ENCODE measurements at regions not wholly inside any gene's neighbourhood (a gene's known extent, or its start where the extent isn't known, plus 50 kb on each side); places are given as distances from the start of the nearest gene placed in this dataset.
A peak's percentile ranks its signal among the peaks of the same experiment; 100 is the strongest.
"Not testable (repeated sequence)": the region's sequence is repeated elsewhere in the genome, so short reads cannot be mapped to it uniquely, and the experiment has no call there.

DNA sequence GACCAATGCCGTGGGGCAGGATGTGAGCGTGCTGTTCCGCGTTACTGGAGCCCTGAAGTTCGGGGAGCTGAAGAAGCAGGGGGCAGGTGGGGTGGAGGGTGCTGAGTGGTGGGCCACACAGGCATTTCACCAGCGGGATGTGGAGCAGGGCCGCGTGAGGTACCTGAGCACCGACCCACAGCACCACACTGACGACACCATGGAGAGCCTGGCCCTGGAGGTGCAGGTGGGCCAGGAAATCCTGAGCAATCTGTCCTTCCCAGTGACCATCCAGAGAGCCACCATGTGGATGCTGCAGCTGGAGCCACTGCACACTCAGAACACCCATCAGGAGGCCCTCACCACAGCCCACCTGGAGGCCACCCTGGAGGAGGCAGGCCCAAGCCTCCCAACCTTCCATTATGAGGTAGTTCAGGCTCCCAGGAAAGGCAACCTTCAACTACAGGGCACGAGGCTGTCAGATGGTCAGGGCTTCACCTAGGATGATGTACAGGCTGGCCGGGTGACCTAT lies 179.6 kb downstream of the TBC1D2B start:
- TF ChIP-seq, protein P1, sequence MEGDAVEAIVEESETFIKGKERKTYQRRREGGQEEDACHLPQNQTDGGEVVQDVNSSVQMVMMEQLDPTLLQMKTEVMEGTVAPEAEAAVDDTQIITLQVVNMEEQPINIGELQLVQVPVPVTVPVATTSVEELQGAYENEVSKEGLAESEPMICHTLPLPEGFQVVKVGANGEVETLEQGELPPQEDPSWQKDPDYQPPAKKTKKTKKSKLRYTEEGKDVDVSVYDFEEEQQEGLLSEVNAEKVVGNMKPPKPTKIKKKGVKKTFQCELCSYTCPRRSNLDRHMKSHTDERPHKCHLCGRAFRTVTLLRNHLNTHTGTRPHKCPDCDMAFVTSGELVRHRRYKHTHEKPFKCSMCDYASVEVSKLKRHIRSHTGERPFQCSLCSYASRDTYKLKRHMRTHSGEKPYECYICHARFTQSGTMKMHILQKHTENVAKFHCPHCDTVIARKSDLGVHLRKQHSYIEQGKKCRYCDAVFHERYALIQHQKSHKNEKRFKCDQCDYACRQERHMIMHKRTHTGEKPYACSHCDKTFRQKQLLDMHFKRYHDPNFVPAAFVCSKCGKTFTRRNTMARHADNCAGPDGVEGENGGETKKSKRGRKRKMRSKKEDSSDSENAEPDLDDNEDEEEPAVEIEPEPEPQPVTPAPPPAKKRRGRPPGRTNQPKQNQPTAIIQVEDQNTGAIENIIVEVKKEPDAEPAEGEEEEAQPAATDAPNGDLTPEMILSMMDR (conservative IDR thresholded peaks at IDR 0.05; ENCODE audit: control insufficient read depth, insufficient read depth, low read depth, low read length): no peak
- no peak for DNase-seq (ENCODE audit: low read depth)
- no peak overlapping the region for H3K4me3 ChIP-seq (ENCODE audit: control insufficient read depth, low read depth, low read length)

DNA sequence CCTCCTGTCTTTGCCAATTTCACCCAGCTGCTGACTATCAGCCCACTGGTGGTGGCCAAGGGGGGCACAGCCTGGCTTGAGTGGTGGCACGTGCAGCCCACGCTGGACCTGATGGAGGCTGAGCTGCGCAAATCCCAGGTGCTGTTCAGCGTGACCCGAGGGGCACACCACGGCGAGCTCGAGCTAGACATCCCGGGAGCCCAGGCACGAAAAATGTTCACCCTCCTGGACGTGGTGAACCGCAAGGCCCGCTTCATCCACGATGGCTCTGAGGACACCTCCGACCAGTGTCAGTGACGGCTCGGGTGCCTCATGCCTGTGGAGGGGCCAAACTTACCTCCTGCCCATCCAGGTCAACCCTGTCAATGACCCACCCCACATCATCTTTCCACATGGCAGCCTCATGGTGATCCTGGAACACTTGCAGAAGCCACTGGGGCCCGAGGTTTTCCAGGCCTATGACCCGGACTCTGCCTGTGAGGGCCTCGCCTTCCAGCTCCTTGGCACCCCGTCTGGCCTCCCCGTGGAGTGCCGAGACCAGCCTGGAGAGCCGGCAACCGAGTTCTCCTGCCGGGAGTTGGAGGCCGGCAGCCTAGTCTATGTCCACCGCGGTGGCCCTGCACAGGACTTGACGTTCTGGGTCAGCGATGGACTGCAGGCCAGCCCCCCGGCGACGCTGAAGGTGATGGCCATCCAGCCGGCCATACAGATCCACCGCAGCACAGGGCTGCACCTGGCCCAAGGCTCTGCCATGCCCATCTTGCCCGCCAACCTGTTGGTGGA lies 180.2 kb downstream of the TBC1D2B start:
- DNase-seq (ENCODE audit: low read depth); H3K4me3 ChIP-seq (ENCODE audit: control insufficient read depth, low read depth, low read length): not testable (repeated sequence)

DNA sequence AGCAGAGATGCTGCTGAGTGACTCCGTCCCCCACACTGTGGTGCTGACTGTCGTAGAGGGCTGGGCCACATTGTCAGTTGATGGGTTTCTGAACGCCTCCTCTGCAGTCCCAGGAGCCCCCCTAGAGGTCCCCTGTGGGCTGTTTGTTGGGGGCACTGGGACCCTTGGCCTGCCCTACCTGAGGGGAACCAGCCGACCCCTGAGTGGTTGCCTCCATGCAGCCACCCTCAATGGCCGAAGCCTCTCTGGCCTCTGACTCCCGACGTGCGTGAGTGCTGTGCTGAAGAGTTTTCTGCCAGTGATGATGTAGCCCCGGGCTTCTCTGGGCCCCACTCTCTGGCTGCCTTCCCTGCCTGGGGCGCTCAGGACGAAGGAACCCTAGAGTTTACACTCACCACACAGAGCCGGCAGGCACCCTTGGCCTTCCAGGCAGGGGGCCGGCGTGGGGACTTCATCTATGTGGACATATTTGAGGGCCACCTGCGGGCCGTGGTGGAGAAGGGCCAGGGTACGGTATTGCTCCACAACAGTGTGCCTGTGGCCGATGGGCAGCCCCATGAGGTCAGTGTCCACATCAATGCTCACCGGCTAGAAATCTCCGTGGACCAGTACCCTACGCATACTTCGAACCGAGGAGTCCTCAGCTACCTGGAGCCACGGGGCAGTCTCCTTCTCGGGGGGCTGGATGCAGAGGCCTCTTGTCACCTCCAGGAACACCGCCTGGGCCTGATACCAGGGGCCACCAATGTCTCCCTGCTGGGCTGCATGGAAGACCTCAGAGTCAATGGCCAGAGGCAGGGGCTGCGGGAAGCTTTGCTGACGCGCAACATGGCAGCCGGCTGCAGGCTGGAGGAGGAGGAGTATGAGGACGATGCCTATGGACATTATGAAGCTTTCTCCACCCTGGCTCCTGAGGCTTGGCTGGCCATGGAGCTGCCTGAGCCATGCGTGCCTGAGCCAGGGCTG lies 181.1 kb downstream of the TBC1D2B start:
- DNase-seq (ENCODE audit: low read depth); H3K4me3 ChIP-seq (ENCODE audit: control insufficient read depth, low read depth, low read length): not testable (repeated sequence)

DNA sequence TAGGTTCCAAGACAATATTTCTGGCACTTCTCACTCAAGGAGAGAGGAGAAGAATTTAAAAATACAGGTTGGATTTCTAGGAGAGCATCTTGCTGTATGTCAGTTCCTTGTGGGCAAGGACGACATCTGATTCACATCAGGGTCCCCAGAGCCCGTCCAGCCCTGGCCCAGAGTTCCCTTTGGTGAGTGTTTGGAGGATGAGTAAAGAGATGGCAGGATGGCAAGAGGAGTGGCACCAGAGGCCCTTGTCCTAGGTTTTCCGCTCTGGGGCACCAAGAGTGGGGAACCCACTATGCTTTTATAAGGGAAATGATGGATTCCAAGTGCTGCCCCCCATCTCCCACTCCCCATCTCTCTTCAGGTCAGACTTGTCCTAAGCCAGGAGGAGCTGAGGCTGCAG lies 181.8 kb downstream of the TBC1D2B start:
- no peak overlapping the region for H3K4me3 ChIP-seq (ENCODE audit: control insufficient read depth, low read depth, low read length)
- TF ChIP-seq, protein P1 (conservative IDR thresholded peaks at IDR 0.05; ENCODE audit: control insufficient read depth, insufficient read depth, low read depth, low read length): no peak

DNA sequence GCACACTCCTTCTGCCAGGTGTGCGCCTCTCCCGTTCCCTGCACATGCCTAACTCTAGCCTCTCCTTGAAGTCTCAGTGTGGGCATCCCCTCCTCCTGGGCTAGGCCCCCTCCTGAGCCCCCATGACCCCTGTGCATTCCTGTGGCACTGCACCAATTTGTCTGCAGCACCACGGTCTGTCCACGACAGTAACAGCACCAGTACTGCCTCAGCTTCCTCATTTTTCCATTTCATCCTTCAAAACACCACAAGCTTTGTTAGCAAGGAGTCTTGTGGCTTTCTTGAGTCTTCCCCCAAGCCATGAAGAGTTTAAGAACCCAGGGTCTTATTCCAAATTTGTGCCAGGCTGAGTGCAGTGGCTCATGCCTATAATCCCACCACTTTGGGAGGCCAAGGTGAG lies 182.4 kb downstream of the TBC1D2B start:
- H3K4me3 ChIP-seq (ENCODE audit: control insufficient read depth, low read depth, low read length); DNase-seq (ENCODE audit: low read depth): not testable (repeated sequence)

More for the DNA sequence above, 181.8 kb downstream of the TBC1D2B start:
- no peak for DNase-seq (ENCODE audit: low read depth)

DNA sequence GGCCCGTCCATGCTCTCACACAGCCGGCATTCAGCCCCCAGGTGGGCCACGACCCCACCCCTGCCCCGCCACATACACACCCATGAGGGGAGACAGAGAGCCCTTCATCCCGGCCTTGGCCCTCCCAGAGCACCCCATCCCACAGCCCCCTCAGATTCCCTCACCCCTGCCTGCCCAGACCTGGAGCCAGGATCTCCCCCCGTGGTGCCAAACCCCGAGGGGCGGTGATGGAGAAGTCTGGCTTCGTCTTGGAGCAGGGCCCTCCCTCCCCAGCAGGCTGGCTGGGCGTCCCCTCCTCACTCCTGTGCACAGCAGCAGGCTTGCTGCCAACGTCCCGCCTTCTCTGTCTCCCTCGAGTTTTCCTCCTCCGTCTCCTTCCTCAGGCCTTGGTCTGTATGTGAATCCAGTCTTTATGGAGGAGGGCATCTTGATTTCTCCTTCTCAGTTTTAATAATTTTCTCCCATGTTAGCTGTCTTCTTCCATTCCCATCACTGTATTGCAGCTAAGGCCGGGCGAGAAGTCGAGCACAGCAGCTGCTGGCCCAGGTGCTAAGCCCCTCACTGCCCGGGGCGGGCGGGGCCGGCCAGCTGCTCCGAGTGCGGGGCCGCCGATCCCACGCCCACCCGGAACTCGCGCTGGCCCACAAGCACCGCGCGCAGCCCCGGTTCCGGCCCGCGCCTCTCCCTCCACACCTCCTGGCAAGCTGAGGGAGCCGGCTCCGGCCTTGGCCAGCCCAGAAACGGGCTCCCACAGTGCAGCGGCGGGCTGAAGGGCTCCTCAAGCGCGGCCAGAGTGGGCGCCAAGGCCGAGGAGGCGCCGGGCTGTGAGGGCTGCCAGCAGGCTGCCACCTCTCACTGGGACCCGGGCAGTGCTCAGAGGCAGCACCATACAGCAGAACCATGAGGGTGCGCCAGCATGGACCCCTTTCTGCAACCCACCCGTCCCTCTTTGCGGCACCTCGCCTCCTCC lies 183.6 kb downstream of the TBC1D2B start:
- DNase-seq (ENCODE audit: low read depth); H3K4me3 ChIP-seq (ENCODE audit: control insufficient read depth, low read depth, low read length): not testable (repeated sequence)

DNA sequence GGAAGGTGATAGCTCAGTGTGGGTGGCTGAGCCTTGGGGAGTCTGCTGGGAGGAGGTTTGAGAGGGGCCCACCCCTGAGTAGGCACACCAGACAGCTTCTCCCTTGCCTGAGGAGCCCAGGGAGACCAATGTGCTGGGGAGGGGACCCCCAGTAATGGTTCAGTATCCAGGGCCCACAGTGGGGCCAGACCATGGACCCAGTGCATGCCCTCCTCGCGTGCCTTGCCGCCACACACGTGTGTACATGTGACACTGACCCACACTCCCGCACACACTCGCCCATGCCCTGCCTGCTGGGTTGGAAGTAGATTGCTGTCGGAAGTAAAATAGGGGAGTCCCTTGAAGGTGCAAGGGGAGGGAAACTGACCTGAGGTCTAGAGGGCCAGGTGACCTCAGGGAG lies 184.3 kb downstream of the TBC1D2B start:
- not testable (repeated sequence) for H3K4me3 ChIP-seq (ENCODE audit: control insufficient read depth, low read depth, low read length); DNase-seq (ENCODE audit: low read depth)

DNA sequence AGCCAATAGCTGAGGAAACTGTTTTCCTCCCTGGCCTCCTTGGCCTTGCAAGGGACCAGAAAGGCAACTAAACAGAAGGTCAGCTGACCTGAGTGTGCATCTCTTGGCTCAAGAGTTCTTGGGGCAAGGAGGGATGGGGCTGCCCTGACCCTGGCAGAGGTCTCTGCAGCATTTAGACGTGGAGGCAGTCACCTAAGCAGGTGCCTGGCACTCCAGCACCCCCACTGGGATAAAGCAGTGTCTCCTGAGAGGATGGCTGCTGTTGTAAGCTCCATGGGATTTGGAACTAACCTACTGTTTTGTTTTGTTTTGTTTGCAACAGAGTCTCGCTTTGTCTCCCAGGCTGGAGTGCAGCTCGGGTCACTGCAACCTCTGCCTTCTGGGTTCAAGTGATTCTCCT lies 185.2 kb downstream of the TBC1D2B start:
- no peak overlapping the region for H3K4me3 ChIP-seq (ENCODE audit: control insufficient read depth, low read depth, low read length)
- no peak for DNase-seq (ENCODE audit: low read depth)
- TF ChIP-seq, protein P1 (conservative IDR thresholded peaks at IDR 0.05; ENCODE audit: control insufficient read depth, insufficient read depth, low read depth, low read length): no peak

DNA sequence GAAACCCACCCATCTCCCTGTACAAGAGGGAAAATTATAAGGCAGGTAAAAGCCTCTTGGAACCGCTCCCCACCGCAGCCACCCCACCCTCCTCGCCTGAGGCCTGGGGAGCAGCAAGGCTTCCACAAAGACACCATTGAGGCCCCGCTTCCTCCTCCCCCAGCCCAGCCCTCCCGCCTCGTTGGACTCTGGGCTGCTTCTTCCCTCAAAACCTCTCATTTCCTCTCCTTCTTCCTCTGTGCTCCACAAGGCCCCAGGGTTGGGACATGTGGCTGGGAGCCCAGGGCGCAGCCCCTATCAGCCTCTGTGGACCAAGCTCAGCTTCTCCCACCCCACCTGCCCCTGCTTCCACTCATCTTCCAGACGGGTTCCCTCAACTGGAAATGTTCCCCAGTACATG lies 185.6 kb downstream of the TBC1D2B start:
- not testable (repeated sequence) for DNase-seq (ENCODE audit: low read depth)

DNA sequence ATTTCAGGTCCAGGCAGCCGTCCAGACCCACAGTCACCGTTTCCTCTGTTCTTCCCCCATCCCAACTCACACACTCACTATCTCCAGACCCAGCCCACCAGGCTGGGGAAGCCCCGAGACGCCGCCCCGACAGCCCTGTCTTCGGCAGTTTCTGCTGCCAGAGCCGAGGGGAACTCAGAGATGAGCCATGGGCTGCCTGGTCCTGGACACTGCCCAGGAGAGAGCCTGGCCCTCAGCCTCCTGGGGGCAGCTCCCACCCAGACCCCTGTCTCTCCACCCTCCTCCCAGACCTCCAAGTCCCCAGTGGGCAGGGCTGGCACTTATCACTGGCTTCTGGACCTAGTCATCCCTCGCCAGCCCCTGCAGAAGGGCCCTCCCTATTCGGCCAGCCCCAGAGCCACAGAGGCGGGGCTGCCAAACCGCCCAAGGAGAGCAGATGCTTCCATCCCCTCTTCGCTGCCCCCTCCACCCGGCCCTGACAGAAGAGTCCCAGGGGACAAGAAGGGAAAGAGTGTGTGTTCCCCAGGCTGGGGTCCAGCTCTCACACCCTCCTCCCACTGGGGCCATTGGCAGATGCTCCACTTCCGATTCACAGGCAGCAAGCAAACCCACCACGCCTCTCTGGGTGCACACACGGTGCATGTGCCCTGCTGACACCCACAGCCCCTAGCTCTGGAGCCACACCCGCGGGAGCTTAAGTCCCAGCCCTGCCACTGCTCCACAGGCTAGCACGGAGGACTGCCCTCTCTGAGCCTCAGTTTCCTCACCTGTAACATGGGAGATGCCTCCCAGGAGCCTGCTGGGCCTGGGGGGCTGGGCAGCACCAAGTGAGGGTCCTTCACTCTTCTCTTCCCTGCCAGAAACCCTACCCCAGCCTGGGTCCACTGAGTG lies 186.4 kb downstream of the TBC1D2B start:
- H3K4me3 ChIP-seq (ENCODE audit: control insufficient read depth, low read depth, low read length): not testable (repeated sequence)
- peak; percentile 7 for DNase-seq (ENCODE audit: low read depth)

More for the DNA sequence above, 185.6 kb downstream of the TBC1D2B start:
- not testable (repeated sequence) for H3K4me3 ChIP-seq (ENCODE audit: control insufficient read depth, low read depth, low read length)

DNA sequence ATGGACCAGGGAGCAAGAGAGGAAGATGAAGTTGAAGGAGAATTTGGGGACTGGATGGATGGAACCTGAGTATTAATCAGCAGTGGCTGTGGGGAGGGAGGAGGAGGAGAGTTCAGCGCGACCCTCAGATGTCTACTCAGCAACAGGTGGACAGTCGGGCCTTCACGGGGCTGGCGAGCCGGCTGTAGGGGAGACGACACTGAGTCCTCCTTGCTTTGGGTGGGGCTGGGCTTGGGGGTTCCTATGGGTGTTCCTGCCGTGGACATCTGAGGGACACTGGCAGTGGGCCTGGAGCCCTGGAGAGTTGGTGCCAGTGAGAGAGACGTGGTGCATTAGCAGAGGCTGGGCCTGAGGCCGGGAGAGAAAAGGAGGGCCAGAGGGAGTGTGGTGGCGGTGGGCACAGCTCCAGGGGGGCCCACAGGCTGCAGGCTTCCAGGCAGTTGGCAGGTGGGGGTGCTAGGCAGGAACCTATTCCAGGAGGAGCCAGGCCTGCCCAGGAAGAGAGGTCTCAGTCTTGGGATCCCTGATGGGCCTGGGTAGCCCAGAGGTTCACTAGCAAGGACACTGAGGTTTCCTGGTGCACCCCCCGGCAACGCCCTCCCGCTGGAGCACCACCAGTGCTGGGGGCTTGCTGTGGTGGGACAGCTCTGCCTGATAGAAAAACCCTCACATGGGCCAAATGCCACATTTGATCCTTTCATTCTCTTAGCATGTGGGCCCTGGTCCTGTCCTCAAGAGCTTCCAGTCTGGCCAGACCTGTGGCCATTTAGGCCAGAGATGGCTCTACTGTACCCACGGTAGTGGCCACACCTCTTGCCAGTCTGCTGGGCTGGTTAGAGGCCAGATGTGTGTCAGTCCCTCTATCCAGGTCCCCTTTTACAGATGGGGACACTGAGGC lies 187.4 kb downstream of the TBC1D2B start:
- not testable (repeated sequence) for DNase-seq (ENCODE audit: low read depth); H3K4me3 ChIP-seq (ENCODE audit: control insufficient read depth, low read depth, low read length)

Measured in fibroblast of mammary gland (primary cell).